ENCODE measurements at regions not wholly inside any gene's neighbourhood (a gene's known extent, or its start where the extent isn't known, plus 50 kb on each side); places are given as distances from the start of the nearest gene placed in this dataset.
"Not testable (repeated sequence)": the region's sequence is repeated elsewhere in the genome, so short reads cannot be mapped to it uniquely, and the experiment has no call there.

- TF ChIP-seq CTCF (conservative IDR thresholded peaks at IDR 0.05); ZFX (IDR thresholded peaks at IDR 0.05): not testable (repeated sequence)
Observed at GRCh38 chr15:85204481-85204880, 175.9 kb upstream of the AKAP13 start.

Data from C4-2B (cell line).